Kidney glomerular epithelial cell (primary cell): ENCODE measurements at regions not wholly inside any gene's neighbourhood (a gene's known extent, or its start where the extent isn't known, plus 50 kb on each side); places are given as distances from the start of the nearest gene placed in this dataset.

Experiments
- DNase-seq: peaks from one replicate; lab custom pipeline; 2025; lab: John Stamatoyannopoulos, UW

DNA sequence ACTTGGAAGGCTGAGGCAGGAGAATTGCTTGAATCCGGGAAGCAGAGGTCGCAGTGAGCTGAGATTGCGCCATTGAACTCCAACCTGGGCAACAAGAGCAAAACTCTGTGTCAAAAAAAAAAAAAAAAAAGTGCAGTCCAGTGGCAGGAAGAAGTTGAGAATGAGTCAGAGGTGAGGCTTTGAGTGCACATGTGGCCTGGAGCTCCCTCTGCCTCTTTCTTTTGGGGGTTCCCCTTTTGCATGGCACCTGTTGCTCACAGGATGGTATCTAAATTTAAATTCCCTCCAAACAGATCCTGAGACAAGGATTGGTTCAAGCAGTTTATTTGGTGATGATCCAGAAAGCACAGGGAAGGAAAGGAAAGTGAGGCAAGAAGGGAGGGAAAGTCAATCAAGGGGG, 151.4 kb upstream of the STX18 start:
- DNase-seq, result no peak

DNA sequence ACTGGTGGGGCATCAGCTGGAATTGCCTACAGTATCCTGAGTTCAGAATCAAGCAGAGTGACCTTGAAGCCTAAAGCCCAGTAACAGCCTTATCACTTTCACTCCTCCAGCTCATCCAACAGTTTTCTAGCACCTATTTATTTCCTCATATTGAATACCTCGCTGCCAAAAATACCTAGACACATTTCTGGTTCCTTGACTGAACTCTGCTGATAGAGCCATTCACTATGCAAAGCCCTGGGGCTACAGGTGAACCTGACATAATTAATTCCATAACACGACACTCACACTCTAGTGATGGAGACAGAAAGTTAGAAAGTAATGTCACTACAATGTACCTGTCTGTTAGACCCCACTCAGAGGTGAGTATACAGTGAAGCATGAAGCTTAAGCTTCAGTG, 149.0 kb upstream of the STX18 start:
- DNase-seq, result no peak

DNA sequence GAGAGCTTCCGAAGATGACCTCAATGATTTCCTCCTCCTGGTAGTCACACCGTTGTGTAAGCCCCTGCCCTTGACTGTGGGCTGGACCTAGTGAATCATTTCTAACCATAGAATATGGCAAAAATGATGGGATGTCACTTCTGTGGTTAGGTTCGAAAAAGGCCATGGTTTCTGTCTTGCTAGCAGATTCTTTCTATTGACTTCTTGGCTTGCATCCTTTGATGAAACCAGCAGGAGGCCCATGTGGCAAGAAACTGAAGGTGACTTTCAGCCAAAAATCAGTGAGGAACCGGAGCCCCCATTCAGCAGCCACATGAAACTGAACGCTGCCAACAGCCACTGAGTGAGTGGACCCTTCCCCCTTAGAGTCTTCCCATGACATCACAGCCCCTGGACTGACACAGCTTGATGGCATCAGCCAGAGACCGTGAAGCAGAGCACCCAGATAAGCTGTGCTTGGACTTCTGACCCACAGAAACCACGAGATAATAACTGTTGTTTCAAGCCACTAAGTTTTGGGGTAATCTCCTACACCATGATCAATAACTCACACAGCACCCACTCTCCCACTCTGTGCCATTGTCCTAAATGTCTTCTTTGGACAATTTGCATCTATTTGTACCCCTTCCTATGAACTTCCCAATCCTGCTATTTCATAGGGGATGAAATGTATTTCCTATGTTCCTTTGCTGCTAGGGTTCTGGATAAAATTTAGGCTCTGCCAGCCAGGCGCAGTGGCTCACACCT, 148.0 kb upstream of the STX18 start:
- DNase-seq, result no peak

DNA sequence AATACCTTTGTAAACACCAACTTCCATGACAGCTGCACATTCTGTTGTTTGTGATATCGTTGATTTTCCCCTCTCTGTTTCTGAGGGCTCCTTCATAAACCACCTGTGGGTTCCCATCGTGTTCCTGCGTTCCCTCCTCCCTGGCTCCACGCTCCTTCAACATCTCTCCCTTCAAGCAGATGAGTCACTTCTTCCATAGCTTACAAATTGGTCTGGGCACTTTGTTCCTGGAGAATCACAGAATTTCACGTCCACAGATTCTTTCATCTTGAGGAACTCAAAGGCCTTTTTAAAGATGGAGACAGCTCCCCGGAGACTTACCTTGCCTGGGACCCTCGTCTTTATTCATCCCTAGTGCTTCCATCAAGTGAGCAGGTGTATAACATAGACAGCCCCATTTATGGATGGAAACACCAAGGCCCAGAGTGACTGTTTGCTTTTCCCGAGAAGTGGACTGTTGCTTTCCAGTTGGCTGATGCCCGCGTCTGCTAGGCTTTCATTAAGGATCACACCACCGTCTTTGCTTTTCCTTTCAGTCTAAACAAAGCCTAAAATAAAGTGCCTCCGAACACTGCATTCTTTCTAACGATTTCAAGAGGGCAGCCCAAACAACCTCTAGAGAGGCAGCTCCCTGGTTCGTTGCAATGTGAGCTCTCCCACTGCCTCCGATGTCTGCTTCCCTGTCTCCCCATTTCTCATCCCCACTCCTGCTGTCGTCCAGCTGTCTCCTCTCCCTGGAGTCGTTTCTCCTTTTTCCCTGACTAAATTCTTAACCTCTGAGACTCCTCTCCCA, 146.3 kb upstream of the STX18 start:
- DNase-seq, result no peak

DNA sequence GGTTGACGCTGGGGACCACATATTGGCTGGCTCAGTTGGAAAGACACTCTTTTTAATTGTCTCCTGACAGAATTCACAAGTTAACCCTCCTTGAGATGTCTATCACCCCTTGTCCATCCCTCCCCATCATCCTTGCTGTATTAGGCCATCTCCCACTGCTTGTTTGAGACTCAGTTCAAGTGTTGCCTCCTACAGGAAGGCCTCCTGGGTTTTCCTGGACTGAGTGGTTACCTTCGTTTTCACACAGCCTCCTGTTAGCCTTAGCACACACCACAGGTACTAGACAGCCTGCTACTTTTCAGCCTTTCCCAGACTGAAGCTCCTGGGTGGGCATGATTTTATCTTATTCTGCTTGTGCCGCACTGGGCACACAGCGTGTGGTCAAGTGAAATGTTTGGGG, 145.3 kb upstream of the STX18 start:
- no peak for DNase-seq

DNA sequence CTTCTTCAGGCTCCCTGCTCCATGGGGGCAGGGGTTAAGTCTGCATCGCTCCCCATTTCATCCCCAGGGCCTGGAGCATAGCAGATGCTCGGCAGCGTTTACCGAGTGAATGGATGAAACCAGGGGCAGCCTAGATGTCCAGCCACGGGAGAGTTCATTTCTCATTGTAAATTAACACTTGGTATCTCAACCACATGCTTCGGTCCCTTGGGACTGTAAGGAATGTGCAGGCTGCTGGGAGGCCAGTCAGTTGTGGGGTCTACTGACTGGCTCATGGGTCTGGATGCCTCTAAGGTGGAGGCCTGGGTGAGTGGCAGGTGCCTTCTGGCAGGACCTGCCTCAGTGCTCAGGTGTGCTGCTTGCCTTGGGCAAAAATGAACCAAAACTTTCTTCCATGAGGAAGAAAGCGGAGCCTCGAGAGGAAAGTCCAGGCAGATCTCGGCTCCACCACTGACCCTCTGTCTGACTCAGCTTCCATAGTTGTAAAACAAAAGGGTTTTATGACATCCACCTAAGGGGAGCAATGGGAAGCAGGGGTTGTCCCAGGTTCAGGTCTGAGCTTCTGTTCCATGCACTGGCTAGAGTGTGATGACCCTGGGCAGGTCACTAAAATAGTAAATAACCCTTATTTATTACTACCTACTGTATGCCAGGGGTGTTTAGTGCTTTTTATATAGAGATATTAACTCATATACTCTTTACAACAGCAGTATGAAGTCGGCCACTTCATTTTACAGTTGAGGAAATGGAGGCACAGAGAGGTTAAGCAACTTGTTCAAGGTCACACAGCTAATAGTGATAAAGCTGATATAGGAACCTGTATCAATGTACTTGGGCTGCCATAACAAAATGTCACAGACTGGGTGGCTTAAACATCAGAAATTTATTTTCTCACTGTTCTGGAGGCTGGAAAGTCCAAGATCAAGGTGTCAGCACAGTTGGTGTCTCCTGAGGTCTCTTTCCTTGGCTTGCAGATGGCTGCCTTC, 144.3 kb upstream of the STX18 start:
- DNase-seq, result no peak

DNA sequence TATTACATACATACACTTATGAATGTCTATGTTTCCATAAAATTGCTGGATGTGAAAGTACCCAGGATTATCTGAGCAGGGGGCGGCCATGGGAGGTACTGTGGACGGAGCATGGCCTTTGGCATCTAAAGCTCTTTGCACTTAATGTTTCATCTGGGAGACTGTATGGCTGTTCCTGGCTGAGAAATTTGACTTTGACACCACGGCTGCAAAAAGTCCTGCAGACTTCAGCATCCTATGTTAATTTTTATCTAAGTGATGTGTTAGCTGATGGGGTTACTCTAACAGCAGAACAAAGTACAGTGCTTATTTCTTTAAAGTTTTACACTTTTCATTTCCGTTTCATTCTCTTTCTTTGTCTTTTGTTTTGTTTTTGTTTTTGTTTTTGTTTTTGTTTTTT, 139.8 kb upstream of the STX18 start:
- no peak for DNase-seq

DNA sequence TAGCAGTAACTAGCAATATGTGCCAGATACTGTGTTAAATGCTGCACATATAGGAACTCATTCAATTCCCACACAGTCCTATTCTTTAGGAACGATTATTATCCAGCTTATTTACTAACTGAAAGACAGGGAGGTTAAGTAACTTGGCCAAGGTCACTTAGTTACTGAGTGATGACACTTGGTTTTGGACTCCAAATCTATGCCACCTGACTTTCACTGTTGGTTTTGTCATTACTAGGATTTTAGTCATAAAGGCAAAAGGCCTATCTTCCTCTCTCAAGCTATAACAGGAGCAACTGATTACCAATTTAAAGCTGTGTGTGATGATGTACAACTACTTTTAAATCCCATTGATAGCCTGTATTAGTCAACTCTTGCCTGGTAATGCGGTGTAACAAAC, 138.9 kb upstream of the STX18 start:
- DNase-seq, result no peak

DNA sequence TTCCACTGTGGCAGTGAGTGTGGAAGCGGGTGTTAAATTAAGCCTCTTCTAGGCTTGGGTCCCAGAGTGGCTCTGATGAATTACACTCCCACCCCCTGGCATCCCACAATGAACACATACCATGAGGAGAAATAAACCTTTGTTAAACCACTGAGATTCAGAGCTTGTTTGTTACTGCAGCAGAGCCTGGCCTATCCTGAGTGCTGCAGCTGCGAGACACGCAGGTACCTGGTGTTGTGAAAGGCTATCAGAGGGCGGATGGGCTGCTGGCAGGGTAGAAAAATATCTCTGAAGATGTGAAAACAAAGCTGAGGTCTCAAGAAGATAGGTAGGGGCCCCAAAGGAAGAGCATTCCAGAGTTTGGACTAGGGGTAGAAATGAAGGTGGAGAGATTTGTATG, 138.4 kb upstream of the STX18 start:
- no peak for DNase-seq

DNA sequence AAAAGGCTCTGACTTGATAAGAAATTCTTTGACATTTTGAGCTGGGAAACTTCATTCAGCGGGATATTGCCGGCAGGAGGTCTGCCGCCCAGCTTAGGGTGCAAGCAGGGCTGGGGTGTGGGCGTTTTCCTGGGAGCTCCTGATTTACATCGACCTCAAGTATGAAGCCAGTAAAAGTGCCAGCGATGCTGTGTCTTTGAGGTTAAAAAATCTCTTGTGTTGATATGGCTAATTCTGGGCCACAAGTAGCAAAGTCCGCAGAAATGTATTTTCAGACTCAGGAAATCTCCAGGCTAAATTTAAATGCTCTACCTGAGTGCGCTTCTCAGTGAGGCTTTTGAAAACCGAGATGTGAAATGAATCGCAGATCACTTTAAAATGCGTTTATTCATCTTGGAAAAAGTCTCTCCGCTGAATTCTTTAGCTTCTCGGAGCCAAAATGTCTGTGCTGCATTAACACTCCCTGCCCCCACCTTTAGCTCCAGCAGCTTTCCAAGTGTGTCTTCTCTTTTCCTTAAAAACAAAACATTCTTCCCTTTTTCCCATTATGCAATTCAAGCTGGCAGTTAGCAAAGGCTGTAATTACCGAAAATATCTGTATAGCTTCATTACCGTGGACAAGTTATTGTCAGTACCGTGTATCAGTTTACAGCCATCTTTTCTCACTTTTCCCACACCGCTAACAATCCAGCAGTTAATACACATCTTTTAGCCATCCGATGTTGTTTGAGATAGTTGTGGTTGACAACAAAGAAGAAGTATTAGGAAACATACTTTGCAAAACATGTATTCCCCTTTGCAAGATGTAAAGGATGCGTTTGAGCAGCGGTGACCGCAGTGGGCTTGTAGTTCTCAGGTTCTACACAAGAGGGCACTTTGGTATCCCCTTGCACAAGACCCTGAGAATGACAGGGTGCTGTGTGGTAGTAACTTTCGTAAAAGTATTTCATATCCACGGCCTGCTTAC, 136.0 kb upstream of the STX18 start:
- no peak for DNase-seq

DNA sequence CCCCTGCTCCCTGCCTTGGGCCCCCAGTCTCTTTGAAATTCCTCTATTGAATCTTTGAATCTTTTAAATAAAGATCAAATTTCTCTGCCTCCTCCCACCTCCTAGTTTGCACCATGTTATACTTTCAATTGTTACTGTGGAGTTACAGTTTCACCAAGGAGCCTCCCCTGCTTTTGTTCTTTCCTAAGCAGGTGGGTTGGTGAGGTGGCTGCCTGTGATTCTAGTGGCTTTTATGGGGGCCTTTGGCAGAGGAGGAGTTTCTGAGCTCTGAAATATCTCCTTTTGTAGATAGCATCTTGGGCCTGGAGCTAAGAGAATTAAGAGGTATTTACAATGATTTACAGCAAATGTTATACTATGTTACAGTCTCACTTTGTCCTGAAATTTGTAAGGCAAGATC, 133.8 kb upstream of the STX18 start:
- no peak for DNase-seq

DNA sequence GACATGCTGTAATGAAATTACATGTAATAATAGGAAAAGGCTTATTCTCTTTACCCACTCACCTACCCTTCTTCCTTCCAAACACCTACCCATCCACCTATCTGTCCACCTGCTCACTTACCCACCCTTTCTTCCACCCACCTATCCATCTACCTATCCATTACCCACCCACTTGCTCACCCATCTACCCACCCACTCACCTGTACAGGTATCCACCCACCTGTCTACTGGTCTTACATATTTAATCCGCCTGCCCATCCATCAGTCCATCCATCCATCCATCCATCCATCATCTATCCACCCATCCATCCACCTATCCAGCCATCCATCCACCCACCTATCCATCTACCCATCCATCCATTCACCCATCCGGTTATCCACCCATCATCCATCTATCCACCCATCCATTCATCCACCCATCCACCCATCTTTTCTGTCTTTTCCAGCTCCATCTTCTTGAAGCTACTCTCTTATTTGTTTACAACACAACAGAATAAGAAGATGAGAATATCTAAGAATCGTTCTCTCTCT, 133.3 kb upstream of the STX18 start:
- DNase-seq, result no peak

DNA sequence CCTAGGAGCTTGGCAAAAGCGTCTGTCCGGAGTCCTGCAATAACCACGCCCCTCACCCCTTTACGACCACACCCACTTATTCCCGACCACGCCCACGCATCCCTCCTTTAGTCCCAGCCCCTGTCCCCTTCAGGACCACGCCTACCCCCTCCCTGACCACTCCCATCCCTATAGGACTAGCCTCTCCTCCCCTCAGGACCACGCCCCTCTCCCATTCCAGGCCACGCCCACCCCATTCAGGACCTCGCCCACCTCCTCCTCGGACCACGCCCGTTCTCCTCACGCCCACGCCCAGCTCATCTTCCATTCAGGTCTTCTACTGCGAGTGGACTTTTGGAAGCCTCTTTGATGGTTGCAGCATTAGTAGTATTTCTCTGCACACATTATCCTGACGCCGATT, 131.2 kb upstream of the STX18 start:
- no peak for DNase-seq

DNA sequence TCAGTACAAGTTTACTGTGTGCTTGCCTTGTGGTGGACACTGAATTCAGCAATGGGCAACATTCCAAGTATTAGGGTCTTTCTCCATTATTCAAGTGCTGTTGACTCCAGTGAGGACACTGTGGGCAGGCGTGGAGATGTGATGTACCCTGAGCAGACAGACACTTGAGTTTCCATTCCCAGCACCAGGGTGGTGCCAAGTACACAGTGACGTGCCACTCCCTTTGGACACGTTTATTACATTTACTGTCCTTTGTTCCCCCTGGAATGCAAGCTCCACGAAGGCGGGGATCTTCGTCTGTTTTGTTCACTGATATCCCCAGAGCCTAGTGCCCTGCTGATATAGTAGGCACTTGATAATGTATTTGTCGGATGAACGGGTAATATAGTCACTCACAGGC, 130.6 kb upstream of the STX18 start:
- no peak for DNase-seq

DNA sequence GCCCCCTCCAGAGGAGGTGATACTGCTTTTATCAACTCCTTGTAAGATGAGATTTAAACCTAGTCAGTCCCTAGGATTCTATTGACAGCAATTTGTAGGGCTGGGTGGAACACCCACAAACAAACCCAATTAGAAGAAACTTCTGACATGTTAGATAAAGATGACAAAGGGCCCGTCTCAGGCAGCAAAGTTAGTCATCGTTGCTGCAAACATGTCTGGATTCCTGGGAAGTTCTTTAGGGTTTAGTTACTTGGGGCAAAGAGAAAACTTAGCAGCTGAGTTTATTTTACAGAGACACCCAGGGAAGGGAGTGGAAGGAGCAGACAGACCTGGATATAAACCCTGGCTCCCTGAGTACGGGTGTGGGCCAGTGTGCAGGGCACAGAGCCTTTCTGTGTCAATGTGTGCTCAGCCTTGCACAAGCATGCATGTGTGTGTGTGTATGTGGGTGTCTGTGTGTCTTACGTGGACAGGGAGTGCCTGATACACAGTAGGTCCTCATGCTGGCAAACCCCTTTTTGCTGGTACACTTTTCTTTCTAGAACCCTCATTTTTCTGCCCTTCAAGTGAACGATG, 130.0 kb upstream of the STX18 start:
- DNase-seq, result no peak

DNA sequence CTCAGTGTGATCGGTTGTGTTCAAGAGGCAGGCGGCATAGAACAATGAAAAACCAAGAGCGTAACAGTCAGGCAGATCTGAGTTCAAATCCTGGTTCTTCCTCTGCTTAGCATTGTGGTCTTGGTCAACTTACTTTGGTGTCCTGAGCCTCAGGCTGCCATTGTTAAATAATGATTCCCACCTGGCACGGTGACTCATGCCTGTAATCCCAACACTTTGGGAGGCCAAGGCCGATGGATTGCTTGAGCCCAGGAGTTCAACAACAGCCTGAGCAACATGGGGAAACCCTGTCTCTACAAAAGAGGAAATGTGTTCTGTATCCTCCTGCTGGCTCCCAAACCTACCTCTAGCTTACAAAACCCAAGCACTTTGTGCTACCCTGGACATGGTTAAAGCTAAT, 129.0 kb upstream of the STX18 start:
- DNase-seq, result no peak

DNA sequence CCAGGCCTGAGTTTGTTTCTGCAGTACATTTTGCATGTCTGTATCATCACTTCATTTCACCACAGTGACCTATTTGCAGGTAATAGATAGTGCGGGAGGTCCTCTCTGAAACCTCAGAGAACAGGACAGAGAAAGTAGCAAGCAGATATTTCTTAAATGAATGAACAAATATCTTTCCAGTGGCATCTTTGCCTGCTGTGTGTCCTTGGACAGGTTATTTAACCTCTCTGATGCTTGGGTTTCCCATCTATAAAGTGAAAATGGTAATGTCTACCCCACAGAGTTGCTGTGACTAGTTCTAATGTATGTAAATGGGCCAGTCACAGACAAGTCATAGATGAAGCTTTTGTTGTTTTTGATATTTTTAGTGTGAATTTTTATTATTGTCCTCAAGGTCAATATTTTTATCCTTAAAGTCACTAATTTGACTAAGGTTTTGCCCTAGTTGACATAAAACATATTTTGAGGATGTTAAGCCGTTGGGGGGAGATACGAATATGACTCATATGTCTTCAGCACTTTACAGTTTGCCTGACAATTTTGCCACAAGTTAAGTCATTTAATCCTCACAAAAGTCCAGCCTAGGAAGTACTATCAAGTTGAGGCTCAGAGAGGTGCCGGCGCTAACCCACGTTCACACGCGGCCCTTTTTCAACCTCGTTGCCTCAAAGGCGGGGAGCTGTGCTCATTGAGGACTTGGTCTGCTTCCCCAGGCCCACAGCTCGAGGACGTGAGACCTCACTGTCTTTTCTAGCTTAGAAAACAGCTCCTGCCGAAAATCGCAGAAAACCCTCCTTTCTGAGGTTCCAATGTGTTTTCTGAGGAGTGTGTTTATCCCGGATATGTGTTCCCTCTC, 126.7 kb upstream of the STX18 start:
- no peak for DNase-seq

DNA sequence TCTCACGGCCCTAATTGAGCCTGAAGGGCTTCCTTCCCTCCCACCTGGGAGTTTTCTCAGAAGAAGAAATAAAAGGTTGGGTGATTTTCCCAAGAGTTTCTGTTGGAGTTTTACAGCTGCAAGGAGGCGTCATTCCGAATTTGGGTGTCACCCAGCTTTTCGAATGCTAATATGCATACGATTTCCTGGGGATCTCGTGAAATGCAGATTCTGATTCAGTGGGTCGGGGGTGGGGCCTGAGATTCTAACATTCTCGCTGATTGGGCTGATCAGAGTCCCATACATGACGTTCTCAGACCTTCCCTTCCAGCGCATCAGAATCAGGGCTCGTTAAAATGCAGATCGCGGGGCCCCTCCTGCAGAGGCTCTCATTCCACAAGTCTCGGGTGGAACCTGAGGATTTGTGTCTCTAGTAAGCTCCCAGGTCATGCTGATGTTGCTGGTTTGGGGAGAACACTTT, 125.8 kb upstream of the STX18 start:
- DNase-seq, result no peak
